ENCODE measurements at regions not wholly inside any gene's neighbourhood (a gene's known extent, or its start where the extent isn't known, plus 50 kb on each side); places are given as distances from the start of the nearest gene placed in this dataset.

DNA sequence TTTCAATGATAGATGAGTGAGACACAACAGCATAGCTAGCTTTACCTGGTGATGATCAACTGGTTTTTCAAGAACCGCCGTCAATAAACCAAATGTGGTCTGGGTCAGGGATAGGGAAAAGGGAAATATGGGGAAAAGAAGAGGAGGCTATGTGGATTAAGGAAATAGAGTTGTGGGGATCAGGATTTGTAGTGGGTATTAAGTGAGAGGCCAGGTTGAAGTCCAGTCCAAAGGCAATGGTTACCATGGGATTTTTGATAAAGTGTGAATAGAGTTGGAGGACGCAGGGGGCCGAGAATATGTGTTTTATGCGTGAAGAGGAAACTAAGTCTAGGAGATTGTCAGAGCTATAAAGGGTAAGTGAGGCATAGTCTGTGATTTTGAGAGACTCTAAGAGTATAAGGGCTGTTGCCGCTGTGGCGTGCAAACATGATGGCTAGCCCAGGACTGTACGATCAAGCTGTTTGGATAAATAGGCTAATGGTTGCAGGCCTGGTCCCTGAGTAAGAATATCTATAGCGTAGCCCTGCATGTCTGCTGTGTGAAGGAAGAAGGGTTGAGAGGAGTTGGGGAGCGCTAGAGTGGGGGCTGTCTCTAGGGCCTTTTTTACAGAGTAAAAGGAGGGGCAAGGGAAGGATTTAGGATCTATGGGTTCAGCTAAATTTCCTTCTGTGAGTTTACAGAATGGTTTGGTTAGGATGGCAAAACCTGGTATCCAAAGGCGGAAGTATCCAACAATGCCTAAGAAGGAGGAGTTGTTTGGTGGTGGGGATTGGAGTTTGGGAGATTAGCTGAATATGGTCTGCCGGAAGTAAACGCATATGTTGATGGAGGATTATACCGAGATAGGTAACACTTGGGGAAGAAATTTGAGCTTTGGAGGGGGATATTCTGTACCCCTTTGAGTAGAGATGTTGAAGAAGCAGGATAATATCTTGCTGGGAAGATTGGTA, 749.7 kb upstream of the ADGRB3 start:
- TF ChIP-seq EZH2 (IDR thresholded peaks at IDR 0.05; ENCODE audit: low read depth, low read length, severe bottlenecking) (no peak), HDAC6 (IDR thresholded peaks at IDR 0.05; ENCODE audit: low read depth, low read length) (no peak), POLR2A (IDR thresholded peaks at IDR 0.05; ENCODE audit: control extremely low read depth in 1 of 2, low read depth in 2 of 2, low read length in 2 of 2) (no peak), SUZ12 (IDR thresholded peaks at IDR 0.05; ENCODE audit: low read length) (no peak), USF2 (IDR thresholded peaks at IDR 0.05; ENCODE audit: low read length) (no peak), JUN (IDR thresholded peaks at IDR 0.05; ENCODE audit: low read depth, low read length) (no peak), SIX5 (IDR thresholded peaks at IDR 0.05; ENCODE audit: low read depth, low read length) (no peak), SP1 (IDR thresholded peaks at IDR 0.05; ENCODE audit: low read depth, low read length) (no peak), MAFK (IDR thresholded peaks at IDR 0.05; ENCODE audit: low read depth, low read length) (no peak), YY1 (IDR thresholded peaks at IDR 0.05; ENCODE audit: low read depth, low read length) (no peak), CHD2 (IDR thresholded peaks at IDR 0.05; ENCODE audit: low read length) (no peak)
- TF ChIP-seq, protein P1, sequence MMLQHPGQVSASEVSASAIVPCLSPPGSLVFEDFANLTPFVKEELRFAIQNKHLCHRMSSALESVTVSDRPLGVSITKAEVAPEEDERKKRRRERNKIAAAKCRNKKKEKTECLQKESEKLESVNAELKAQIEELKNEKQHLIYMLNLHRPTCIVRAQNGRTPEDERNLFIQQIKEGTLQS (IDR thresholded peaks at IDR 0.05; ENCODE audit: insufficient read depth, low read depth, low read length): no peak

All from H1 (cell line).